ENCODE measurements at regions not wholly inside any gene's neighbourhood (a gene's known extent, or its start where the extent isn't known, plus 50 kb on each side); places are given as distances from the start of the nearest gene placed in this dataset.

DNA sequence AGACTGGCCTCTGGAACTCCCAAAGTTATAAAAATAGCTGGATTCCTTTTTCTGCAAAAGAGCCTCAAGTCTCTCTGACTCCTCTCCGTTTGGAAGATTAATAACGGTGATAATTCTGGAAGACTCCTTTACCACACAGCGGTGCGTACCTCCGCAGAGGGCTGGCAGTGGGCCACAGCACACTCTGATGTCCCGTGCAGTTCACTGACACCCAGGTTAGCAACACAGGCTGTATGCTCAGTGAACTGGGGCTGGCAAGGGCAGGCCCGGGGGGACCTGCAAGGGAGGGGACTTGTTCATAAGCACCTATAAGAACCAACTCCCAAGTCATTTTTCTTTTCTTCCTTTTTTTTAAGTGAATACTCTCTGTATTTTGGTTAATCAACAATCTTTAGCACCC, 120.3 kb upstream of the TJP1 start:
- no peak overlapping the region for H3K9ac ChIP-seq (replicated peaks in 1 of 4; ENCODE audit: extremely low read depth in 1 of 4, low read depth in 3 of 4, low read length in 3 of 4)
- H2BK20ac ChIP-seq (ENCODE audit: low read length) = no peak overlapping the region
- ChIA-PET POLR2A (ENCODE audit: partially characterized antibody) (interaction anchor here (1.0 to 1.5 kb wide), 3 partner anchors 18 to 124 kb away, joined by 3 to 4 read pairs (median 3); no protein-coding TSS in a partner anchor), CTCF (ENCODE audit: partially characterized antibody) (interaction anchor here (0.9 to 3.6 kb wide), 16 partner anchors 9 to 250 kb away, joined by 3 to 24 read pairs (median 4); no protein-coding TSS in a partner anchor)
- no peak for DNase-seq (ENCODE audit: low read depth in 1 of 2, low spot score in 2 of 2)
- no peak overlapping the region for H2BK12ac ChIP-seq (ENCODE audit: low read depth, low read length)
- H3K9me3 ChIP-seq (ENCODE audit: insufficient read depth in 2 of 2, low read depth in 1 of 2, low read length in 1 of 2) = no peaks in the 10 kb centered on the region
- no peak overlapping the region for H2AFZ ChIP-seq (ENCODE audit: low read length)
- WGBS, 2 experiments (ENCODE audit: extremely low coverage in 1 of 2, insufficient coverage in 1 of 2, insufficient read length in 1 of 2, insufficient replicate concordance in 2 of 2, low coverage in 1 of 2, low lambda C conversion rate in 2 of 2, missing lambda C conversion rate in 1 of 2) = 85% methylated on average over 7 of the region's 7 CpGs; no CpG with 5 or more reads in 1 of the 2 experiments
- H3K23ac ChIP-seq (ENCODE audit: insufficient read length) = no peak overlapping the region
- no peak overlapping the region for H2BK5ac ChIP-seq (ENCODE audit: low read depth, low read length)
- H3K79me2 ChIP-seq (ENCODE audit: control insufficient read depth in 1 of 2, insufficient read depth in 2 of 2, low read length in 2 of 2) = no peaks in the 10 kb centered on the region
- no peak overlapping the region for H2AK5ac ChIP-seq (ENCODE audit: low read depth, low read length)
- no peaks in the 10 kb centered on the region for H3K23me2 ChIP-seq (ENCODE audit: low read depth, low read length)
- no peaks in the 10 kb centered on the region for H4K20me1 ChIP-seq (replicated peaks in 1 of 2; ENCODE audit: control insufficient read depth in 1 of 2, insufficient read depth in 2 of 2, low read length in 2 of 2)
- no peaks in the 10 kb centered on the region for H3K79me1 ChIP-seq (ENCODE audit: low read depth, low read length)
- H3K36me3 ChIP-seq (ENCODE audit: control insufficient read depth in 2 of 4, insufficient read depth in 4 of 4, low read length in 3 of 4) = no peaks in the 10 kb centered on the region
- H3K4me3 ChIP-seq (ENCODE audit: extremely low read depth in 1 of 4, insufficient read depth in 2 of 4, low read depth in 3 of 4, low read length in 4 of 4) = no peak overlapping the region
- no peak overlapping the region for H4K91ac ChIP-seq (replicated peaks; ENCODE audit: insufficient read length, low read length)
- no peak overlapping the region for H3K4ac ChIP-seq (replicated peaks; ENCODE audit: insufficient read length, low read depth, low read length)
- no peak overlapping the region for H3K56ac ChIP-seq (replicated peaks; ENCODE audit: insufficient read length, low read depth, low read length)
- H3K18ac ChIP-seq (ENCODE audit: extremely low read depth, low read length) = no peak overlapping the region
- H4K5ac ChIP-seq (ENCODE audit: insufficient read length, low read depth, low read length) = no peak overlapping the region
- H4K8ac ChIP-seq (ENCODE audit: extremely low read depth, insufficient read depth, low read length) = no peak overlapping the region
- H3K14ac ChIP-seq (ENCODE audit: insufficient read length) = no peak overlapping the region
- H2BK120ac ChIP-seq (replicated peaks; ENCODE audit: low read depth, low read length) = no peak overlapping the region
- no peak overlapping the region for H3K27ac ChIP-seq (ENCODE audit: low read depth, low read length)
- H2BK15ac ChIP-seq (ENCODE audit: low read length) = no peak overlapping the region
- H3K4me1 ChIP-seq (replicated peaks in 1 of 4; ENCODE audit: control insufficient read depth in 3 of 4, insufficient read depth in 4 of 4, low read length in 3 of 4) = no peaks in the 10 kb centered on the region
- H3K4me2 ChIP-seq (ENCODE audit: insufficient read depth in 1 of 2, low read depth in 2 of 2, low read length in 2 of 2) = no peak overlapping the region
- no peak for FAIRE-seq
- no peaks in the 10 kb centered on the region for H3K27me3 ChIP-seq (replicated peaks in 1 of 4; ENCODE audit: control insufficient read depth in 3 of 4, extremely low read depth in 1 of 4, insufficient read depth in 3 of 4, low read length in 3 of 4)
- no peak for TF ChIP-seq CHD1 (IDR thresholded peaks at IDR 0.05; ENCODE audit: low read depth, low read length)
- TF ChIP-seq SIRT6 (IDR thresholded peaks at IDR 0.05; ENCODE audit: low read length) = no peak
- TF ChIP-seq KDM4A (IDR thresholded peaks at IDR 0.05; ENCODE audit: low read depth, low read length, severe bottlenecking) = no peak
